GM12878 (cell line): ENCODE measurements at regions not wholly inside any gene's neighbourhood (a gene's known extent, or its start where the extent isn't known, plus 50 kb on each side); places are given as distances from the start of the nearest gene placed in this dataset.

Experiments used
- ATAC-seq: fragments of 200-7000 bp; cut with Tn5 transposase; 3 replicates; pipeline ENCODE4 v1.9.1; 2020; ENCODE audit warnings: mild to moderate bottlenecking, moderate library complexity
- BruUV-seq: library from RNA; stranded (reverse); fragments of 400-500 nt; replicated peaks from 2 replicates; lab custom pipeline; 2021; lab: Mats Ljungman, UMichigan
- CTCF ChIA-PET: fragments of 300-600 bp; sonication (Branson Sonifier 250); formaldehyde crosslinking; extraction: SDS; loops from one replicate; lab custom pipeline; 2021; ENCODE audit warnings: inconsistent platforms; lab: Yijun Ruan, JAX
- POLR2A ChIA-PET: fragments of 350-600 bp; formaldehyde crosslinking; extraction: SDS; loops from one replicate; lab custom pipeline; 2021; ENCODE audit warnings: inconsistent platforms; lab: Charles Lee
- RAD21 ChIA-PET: fragments of 300-600 bp; sonication (Branson Sonifier 250); formaldehyde crosslinking; loops from one replicate; lab custom pipeline; 2023; ENCODE audit warnings: antibody characterized with exemption; ENCODE audit not compliant: unreplicated experiment; lab: Charles Lee
- SMC1A ChIA-PET: fragments of 300-600 bp; sonication (Branson Sonifier 250); formaldehyde crosslinking; loops from one replicate; lab custom pipeline; 2023; ENCODE audit not compliant: unreplicated experiment, uncharacterized antibody; lab: Charles Lee
- DNase-seq: peaks from one replicate; pipeline ENCODE4 v3.0.0-alpha.2; 2011; ENCODE audit warnings: low read depth, low spot score
- FAIRE-seq: peaks from 3 replicates; lab custom pipeline; 2011; peaks lifted over from hg19 to GRCh38; lab: Jason Lieb, UNC
- H2AFZ ChIP-seq: 2 replicates; pipeline ENCODE4 v1.6.0; 2011; ENCODE audit warnings: low read depth, low read length, control low read depth; ENCODE audit not compliant: control insufficient read depth
- H3K27ac ChIP-seq: 2 replicates; pipeline ENCODE4 v1.5.1; 2011; ENCODE audit warnings: control low read depth; ENCODE audit not compliant: control insufficient read depth, insufficient read depth
- H3K27me3 ChIP-seq, 2 experiments: replicated peaks in 1 of 2; 2 replicates each; pipeline versions ENCODE4 v1.6.0 to v1.6.1; 2011; ENCODE audit warnings: low read length in 1 of 2; ENCODE audit not compliant: control insufficient read depth in 2 of 2, insufficient read depth in 2 of 2
- H3K36me3 ChIP-seq, 2 experiments: 2 replicates each; pipeline ENCODE4 v1.5.1; 2011; ENCODE audit warnings: low read length in 1 of 2; ENCODE audit not compliant: control insufficient read depth in 2 of 2, insufficient read depth in 2 of 2
- H3K4me1 ChIP-seq: 2 replicates; pipeline ENCODE4 v1.6.1; 2011; ENCODE audit warnings: mild to moderate bottlenecking, low read length, moderate library complexity, mixed read lengths; ENCODE audit not compliant: control insufficient read depth, insufficient read depth
- H3K4me2 ChIP-seq: 2 replicates; pipeline ENCODE4 v1.6.0; 2011; ENCODE audit warnings: control low read depth; ENCODE audit not compliant: control insufficient read depth, insufficient read depth
- H3K4me3 ChIP-seq: fragments of 200-600 bp; sonication (generic); 2 replicates; pipeline ENCODE4 v1.5.1; 2016
- H3K79me2 ChIP-seq: 2 replicates; pipeline ENCODE4 v1.6.0; 2011; ENCODE audit warnings: low read length; ENCODE audit not compliant: control insufficient read depth, insufficient read depth
- H3K9ac ChIP-seq: 2 replicates; pipeline ENCODE4 v1.8.0; 2011; ENCODE audit warnings: low read length, control low read depth, mixed read lengths; ENCODE audit not compliant: control insufficient read depth, insufficient read depth
- H3K9me3 ChIP-seq: replicated peaks from 3 replicates; pipeline ENCODE4 v1.5.1; 2011; ENCODE audit warnings: mild to moderate bottlenecking, low read length; ENCODE audit not compliant: control insufficient read depth, insufficient read depth
- H4K20me1 ChIP-seq: 2 replicates; pipeline ENCODE4 v1.6.0; 2011; ENCODE audit not compliant: control insufficient read depth, insufficient read depth
- EP300 ChIP-seq, 2 experiments: fragments of 150-350 bp in 1 of 2; IDR thresholded peaks; 2 replicates each; pipeline ENCODE4 v1.6.1; 2011 to 2012; ENCODE audit warnings: low read depth in 2 of 2, low read length in 2 of 2, borderline replicate concordance in 1 of 2, improper control_type of control experiment in 1 of 2, inconsistent platforms in 1 of 2; ENCODE audit not compliant: control insufficient read depth in 1 of 2
- ETV6 ChIP-seq, 2 experiments: fragments of 450-650 bp in 1 of 2; IDR thresholded peaks in 1 of 2; conservative IDR thresholded peaks in 1 of 2; 2 replicates each; pipeline ENCODE4 v1.6.1; 2014; ENCODE audit warnings: antibody characterized with exemption in 1 of 2, borderline replicate concordance in 1 of 2, low read depth in 1 of 2, mild to moderate bottlenecking in 1 of 2, moderate library complexity in 1 of 2
- MEF2B ChIP-seq: fragments of 450-650 bp; IDR thresholded peaks from 2 replicates; pipeline ENCODE4 v1.6.1; 2018; ENCODE audit warnings: mild to moderate bottlenecking, moderate library complexity; ENCODE audit not compliant: partially characterized antibody, poor library complexity, severe bottlenecking
- NRF1 ChIP-seq: conservative IDR thresholded peaks from 2 replicates; pipeline ENCODE4 v1.6.1; 2011; ENCODE audit warnings: mild to moderate bottlenecking, low read depth, low read length, improper control_type of control experiment
- SMC3 ChIP-seq: IDR thresholded peaks from 2 replicates; pipeline ENCODE4 v1.6.1; 2011; ENCODE audit warnings: low read length, improper control_type of control experiment, borderline replicate concordance
- SPI1 ChIP-seq: IDR thresholded peaks from 2 replicates; pipeline ENCODE4 v1.6.1; 2011; ENCODE audit warnings: low read depth, mild to moderate bottlenecking, low read length, moderate library complexity, borderline replicate concordance; ENCODE audit not compliant: insufficient read depth
- WGBS: methylation state at CpG from one replicate; pipeline ENCODE4 v1.1.6; 2016; ENCODE audit warnings: low lambda C conversion rate; ENCODE audit not compliant: insufficient replicate concordance, insufficient coverage; ENCODE audit errors: missing lambda C conversion rate; 5-methylcytosine and 5-hydroxymethylcytosine counted together
- in situ Hi-C: fragments of 300-500 bp; cut with MboI; formaldehyde crosslinking; loops from 9 replicates; pipeline ENCODE4 v1.14.3; 2018; ENCODE audit warnings: mixed read lengths
- intact Hi-C: fragments of 100-400 bp; cut with micrococcal nuclease; formaldehyde crosslinking; loops from one replicate; pipeline ENCODE4 v1.14.2; 2022; ENCODE audit not compliant: unreplicated experiment
- TF ChIP-seq, protein P1 (sequence below): fragments of 450-650 bp; conservative IDR thresholded peaks from 2 replicates; pipeline ENCODE4 v1.6.1; 2017; ENCODE audit warnings: mild to moderate bottlenecking, moderate library complexity
- TF ChIP-seq, protein P2 (sequence below): fragments of 450-650 bp; IDR thresholded peaks from 2 replicates; pipeline ENCODE4 v1.6.1; 2017; ENCODE audit warnings: low read depth, mild to moderate bottlenecking, moderate library complexity

DNA sequence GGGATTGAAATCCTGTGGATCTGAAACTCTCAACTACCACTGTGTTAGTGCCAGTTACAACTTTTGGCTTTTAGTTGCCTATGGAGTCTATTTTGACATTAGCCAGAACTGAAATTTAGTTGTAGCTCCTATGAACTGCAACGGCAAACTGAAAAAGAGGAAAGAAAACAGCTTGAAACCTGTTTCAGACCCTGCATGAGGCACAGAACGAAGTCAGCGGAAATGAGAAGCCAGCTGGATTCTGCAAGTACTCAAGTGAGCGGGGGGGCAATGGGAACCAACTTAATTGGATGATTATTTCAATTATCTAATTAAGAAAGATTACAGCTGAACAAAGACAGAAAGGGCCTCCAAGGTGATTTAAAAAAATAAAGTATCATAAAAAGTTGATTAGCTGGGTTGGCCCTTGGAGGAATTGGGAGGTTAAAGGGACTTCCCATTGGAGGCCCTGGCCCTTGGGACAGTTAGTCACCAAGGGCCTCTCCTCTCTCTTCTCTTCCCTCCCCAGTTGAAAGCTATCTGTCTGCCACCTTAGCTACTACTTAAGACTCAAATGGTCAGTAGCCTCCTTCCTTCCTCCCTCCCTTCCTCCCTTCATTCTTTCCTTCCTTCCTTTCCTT, 352.1 kb downstream of the SHQ1 start:
- intact Hi-C loops, result no loop called here
- CTCF ChIA-PET, result interaction anchor here (1.2 to 1.7 kb wide), 2 partner anchors 12 to 170 kb away, joined by 3 to 7 read pairs; no protein-coding TSS in a partner anchor
- Histone ChIP-seq H3K36me3 (no peaks in the 10 kb centered on the region), H3K4me1 (0 out of 2 replicates have a peak, but pooled peaks cover 4% of the 10 kb centered on the region), H3K4me3 (no peak overlapping the region), H3K79me2 (no peaks in the 10 kb centered on the region), H3K27ac (peak overlapping the region; percentile 33; the same call in 1 of the 2 replicates), H3K9ac (no peak overlapping the region), H3K4me2 (no peak overlapping the region), H2AFZ (no peak overlapping the region), H4K20me1 (no peaks in the 10 kb centered on the region), H3K9me3 (no peaks in the 10 kb centered on the region; the same call in 1 of the 3 replicates), H3K27me3 (no peaks in the 10 kb centered on the region)
- SMC1A ChIA-PET, result interaction anchor here (0.5 to 1.6 kb wide), 10 partner anchors 9 to 252 kb away, joined by 3 to 5 read pairs (median 3); no protein-coding TSS in a partner anchor
- RAD21 ChIA-PET, result interaction anchor here (0.8 to 2.4 kb wide), 8 partner anchors 9 to 566 kb away, joined by 3 to 13 read pairs (median 4); no protein-coding TSS in a partner anchor
- in situ Hi-C loops, result no loop called here
- FAIRE-seq, result no peak
- TF ChIP-seq, protein P1, sequence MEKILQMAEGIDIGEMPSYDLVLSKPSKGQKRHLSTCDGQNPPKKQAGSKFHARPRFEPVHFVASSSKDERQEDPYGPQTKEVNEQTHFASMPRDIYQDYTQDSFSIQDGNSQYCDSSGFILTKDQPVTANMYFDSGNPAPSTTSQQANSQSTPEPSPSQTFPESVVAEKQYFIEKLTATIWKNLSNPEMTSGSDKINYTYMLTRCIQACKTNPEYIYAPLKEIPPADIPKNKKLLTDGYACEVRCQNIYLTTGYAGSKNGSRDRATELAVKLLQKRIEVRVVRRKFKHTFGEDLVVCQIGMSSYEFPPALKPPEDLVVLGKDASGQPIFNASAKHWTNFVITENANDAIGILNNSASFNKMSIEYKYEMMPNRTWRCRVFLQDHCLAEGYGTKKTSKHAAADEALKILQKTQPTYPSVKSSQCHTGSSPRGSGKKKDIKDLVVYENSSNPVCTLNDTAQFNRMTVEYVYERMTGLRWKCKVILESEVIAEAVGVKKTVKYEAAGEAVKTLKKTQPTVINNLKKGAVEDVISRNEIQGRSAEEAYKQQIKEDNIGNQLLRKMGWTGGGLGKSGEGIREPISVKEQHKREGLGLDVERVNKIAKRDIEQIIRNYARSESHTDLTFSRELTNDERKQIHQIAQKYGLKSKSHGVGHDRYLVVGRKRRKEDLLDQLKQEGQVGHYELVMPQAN, result no peak
- TF ChIP-seq MEF2B, result peak; percentile 63
- peak in 1 of 2 experiments; percentile 24; a peak in 1 of 4 replicates for TF ChIP-seq ETV6 (conservative IDR thresholded peaks at IDR 0.05 in 1 of 2, IDR thresholded peaks at IDR 0.05 in 1 of 2; ENCODE audit: borderline replicate concordance in 1 of 2, low read depth in 1 of 2)
- 0 out of 4 replicates have a peak, but pooled peaks of 1 of the 2 experiments have one; percentile 6 for TF ChIP-seq EP300 (IDR thresholded peaks at IDR 0.05; ENCODE audit: borderline replicate concordance in 1 of 2, control insufficient read depth in 1 of 2, low read depth in 2 of 2, low read length in 2 of 2)
- TF ChIP-seq, protein P2, sequence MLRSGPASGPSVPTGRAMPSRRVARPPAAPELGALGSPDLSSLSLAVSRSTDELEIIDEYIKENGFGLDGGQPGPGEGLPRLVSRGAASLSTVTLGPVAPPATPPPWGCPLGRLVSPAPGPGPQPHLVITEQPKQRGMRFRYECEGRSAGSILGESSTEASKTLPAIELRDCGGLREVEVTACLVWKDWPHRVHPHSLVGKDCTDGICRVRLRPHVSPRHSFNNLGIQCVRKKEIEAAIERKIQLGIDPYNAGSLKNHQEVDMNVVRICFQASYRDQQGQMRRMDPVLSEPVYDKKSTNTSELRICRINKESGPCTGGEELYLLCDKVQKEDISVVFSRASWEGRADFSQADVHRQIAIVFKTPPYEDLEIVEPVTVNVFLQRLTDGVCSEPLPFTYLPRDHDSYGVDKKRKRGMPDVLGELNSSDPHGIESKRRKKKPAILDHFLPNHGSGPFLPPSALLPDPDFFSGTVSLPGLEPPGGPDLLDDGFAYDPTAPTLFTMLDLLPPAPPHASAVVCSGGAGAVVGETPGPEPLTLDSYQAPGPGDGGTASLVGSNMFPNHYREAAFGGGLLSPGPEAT, result 0 out of 2 replicates have a peak, but pooled peaks have one; percentile 14
- no peak for TF ChIP-seq NRF1
- TF ChIP-seq SMC3, result 0 out of 2 replicates have a peak, but pooled peaks have one; percentile 12
- TF ChIP-seq SPI1, result peak; percentile 19; the same call in 1 of the 2 replicates
- no peak for DNase-seq
- BruUV-seq, result no TSS peak
- 34% methylated on average over 3 of the region's 4 CpGs for WGBS
- POLR2A ChIA-PET, result interaction anchor here (0.6 to 1.3 kb wide), 8 partner anchors 10 to 549 kb away, joined by 3 to 11 read pairs (median 4); no protein-coding TSS in a partner anchor
- ATAC-seq, result peak; percentile 90
